SK-N-SH (cell line): ENCODE measurements at regions not wholly inside any gene's neighbourhood (a gene's known extent, or its start where the extent isn't known, plus 50 kb on each side); places are given as distances from the start of the nearest gene placed in this dataset.

Experiments
- CTCF ChIA-PET: fragments of 300-600, 350-600 bp; formaldehyde crosslinking; extraction: SDS; loops from one replicate; lab custom pipeline; 2021; lab: Yijun Ruan, JAX
- POLR2A ChIA-PET: fragments of 350-600 bp; sonication (Branson Sonifier 250); formaldehyde crosslinking; extraction: SDS; loops from one replicate; lab custom pipeline; 2020; ENCODE audit warnings: antibody characterized with exemption, inconsistent platforms; lab: Yijun Ruan, JAX
- DNase-seq: peaks from one replicate; pipeline ENCODE4 v3.0.0; 2012
- H2AFZ ChIP-seq: fragments of 200-600 bp; sonication (generic); 2 replicates; pipeline ENCODE4 v1.8.1; 2016; ENCODE audit warnings: antibody characterized with exemption, mild to moderate bottlenecking, low read depth
- H3F3A ChIP-seq: fragments of 200-600 bp; sonication (generic); replicated peaks from 2 replicates; pipeline ENCODE3; 2016; ENCODE audit warnings: antibody characterized with exemption, mild to moderate bottlenecking; ENCODE audit not compliant: insufficient read depth
- H3K27ac ChIP-seq, 2 experiments: fragments of 200-500 bp in 1 of 2; fragments of 200-600 bp in 1 of 2; sonication (Bioruptor generic) in 1 of 2; sonication (generic), shearing (Covaris generic) in 1 of 2; 2 replicates each; pipeline versions ENCODE4 v1.5.1 to v1.6.1; 2014 to 2016; ENCODE audit warnings: low read depth in 2 of 2, inconsistent platforms in 1 of 2, low read length in 1 of 2, mild to moderate bottlenecking in 1 of 2, mixed read lengths in 1 of 2
- H3K27me3 ChIP-seq: fragments of 200-600 bp; sonication (generic), shearing (Covaris generic); 2 replicates; pipeline ENCODE4 v1.6.1; 2016; ENCODE audit warnings: mixed run types; ENCODE audit not compliant: insufficient read depth
- H3K36me3 ChIP-seq, 2 experiments: fragments of 200-500 bp in 1 of 2; fragments of 200-600 bp in 1 of 2; sonication (Bioruptor generic) in 1 of 2; sonication (generic) in 1 of 2; replicated peaks in 1 of 2; 2 replicates each; pipeline versions ENCODE3 to v1.5.1; 2014 to 2016; ENCODE audit warnings: low read length in 1 of 2, mild to moderate bottlenecking in 1 of 2; ENCODE audit not compliant: insufficient read depth in 2 of 2, control insufficient read depth in 1 of 2
- H3K4me1 ChIP-seq, 2 experiments: fragments of 200-500 bp in 1 of 2; fragments of 200-600 bp in 1 of 2; sonication (Bioruptor generic) in 1 of 2; sonication (generic), shearing (Covaris generic) in 1 of 2; 2 replicates each; pipeline versions ENCODE4 v1.5.1 to v1.6.1; 2014 to 2016; ENCODE audit warnings: low read depth in 1 of 2, low read length in 1 of 2, mixed run types in 1 of 2; ENCODE audit not compliant: insufficient read depth in 2 of 2, control insufficient read depth in 1 of 2
- H3K4me2 ChIP-seq: fragments of 200-600 bp; sonication (generic), shearing (Covaris generic); 2 replicates; pipeline ENCODE4 v1.6.1; 2017; ENCODE audit warnings: mixed run types
- H3K4me3 ChIP-seq, 2 experiments: fragments of 200-500 bp in 1 of 2; fragments of 200-600 bp in 1 of 2; sonication (Bioruptor generic) in 1 of 2; sonication (generic), shearing (Covaris generic) in 1 of 2; 2 replicates each; pipeline versions ENCODE4 v1.5.1 to v1.8.1; 2014 to 2016; ENCODE audit warnings: low read depth in 2 of 2, inconsistent platforms in 1 of 2, low read length in 1 of 2, mild to moderate bottlenecking in 1 of 2, mixed read lengths in 1 of 2, moderate library complexity in 1 of 2
- H3K79me2 ChIP-seq: fragments of 200-600 bp; sonication (generic); 2 replicates; pipeline ENCODE4 v1.8.1; 2017; ENCODE audit warnings: mild to moderate bottlenecking; ENCODE audit not compliant: insufficient read depth
- H3K9ac ChIP-seq: fragments of 200-600 bp; sonication (generic); 2 replicates; pipeline ENCODE4 v1.6.1; 2017; ENCODE audit warnings: mixed run types
- H3K9me2 ChIP-seq: fragments of 200-600 bp; sonication (generic); 2 replicates; pipeline ENCODE4 v1.6.1; 2017; ENCODE audit warnings: mixed run types
- H3K9me3 ChIP-seq: fragments of 200-600 bp; sonication (generic); 2 replicates; pipeline ENCODE4 v1.6.1; 2017; ENCODE audit warnings: mixed run types, mild to moderate bottlenecking, moderate library complexity
- H4K20me1 ChIP-seq: fragments of 200-600 bp; sonication (generic); 2 replicates; pipeline ENCODE4 v1.6.1; 2017; ENCODE audit warnings: mild to moderate bottlenecking, mixed run types; ENCODE audit not compliant: insufficient read depth
- SIN3A ChIP-seq: IDR thresholded peaks from 2 replicates; pipeline ENCODE4 v1.6.1; 2012; ENCODE audit warnings: low read depth, mild to moderate bottlenecking, low read length, moderate library complexity, borderline replicate concordance
- ZBTB33 ChIP-seq: IDR thresholded peaks from 2 replicates; pipeline ENCODE4 v1.4.0; 2012; ENCODE audit warnings: low read depth, borderline replicate concordance
- WGBS: methylation state at CpG from one replicate; pipeline ENCODE4 v1.1.6; 2017; ENCODE audit warnings: low lambda C conversion rate; 5-methylcytosine and 5-hydroxymethylcytosine counted together
- TF ChIP-seq, protein P1 (sequence below): fragments of 200-600 bp; sonication (generic); IDR thresholded peaks from 2 replicates; pipeline ENCODE4 v1.6.1; 2017; ENCODE audit warnings: antibody characterized with exemption, mild to moderate bottlenecking, moderate library complexity
- TF ChIP-seq, protein P2 (sequence below): IDR thresholded peaks from 2 replicates; pipeline ENCODE4 v1.6.1; 2012; ENCODE audit warnings: mild to moderate bottlenecking, low read depth, low read length, moderate library complexity
- TF ChIP-seq, protein P3 (sequence below): IDR thresholded peaks from 2 replicates; pipeline ENCODE4; 2012

DNA sequence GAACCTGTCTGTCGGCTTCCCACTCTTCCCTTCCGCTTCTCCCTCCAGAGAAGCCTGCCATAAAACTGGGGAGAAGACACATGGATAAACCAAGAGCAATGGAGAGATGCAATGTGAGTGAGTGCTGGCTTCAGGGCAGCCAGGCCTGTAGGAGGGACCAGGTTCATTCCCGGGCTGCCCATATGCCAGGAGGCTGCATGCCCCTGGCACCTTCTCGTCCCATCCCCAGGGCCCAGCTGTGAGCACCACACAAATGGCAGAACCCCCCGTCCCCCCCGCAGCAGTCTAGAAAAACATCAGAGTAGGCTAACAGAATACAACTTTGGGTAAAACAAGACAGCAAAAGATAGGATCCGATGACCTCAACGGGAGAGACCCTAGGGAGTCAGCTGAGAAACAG, 341.3 kb upstream of the SHH start:
- ChIA-PET POLR2A (no interaction called here), CTCF (no interaction called here)
- H3K9ac ChIP-seq = no peak overlapping the region
- no peak overlapping the region for H3K4me2 ChIP-seq
- H3F3A ChIP-seq = peaks cover 7% of the 10 kb centered on the region
- H3K27ac ChIP-seq = no peak overlapping the region
- no peaks in the 10 kb centered on the region for H3K79me2 ChIP-seq
- H3K36me3 ChIP-seq = no peaks in the 10 kb centered on the region
- no peaks in the 10 kb centered on the region for H3K9me2 ChIP-seq
- H3K4me3 ChIP-seq = no peak overlapping the region
- WGBS = 8% methylated on average over 8 of the region's 8 CpGs
- H2AFZ ChIP-seq = no peak overlapping the region
- H3K9me3 ChIP-seq = no peaks in the 10 kb centered on the region
- no peaks in the 10 kb centered on the region for H4K20me1 ChIP-seq
- no peak for DNase-seq
- peaks cover 35% of the 10 kb centered on the region; the same call in 1 of the 2 replicates for H3K27me3 ChIP-seq
- H3K4me1 ChIP-seq = no peaks in the 10 kb centered on the region
- TF ChIP-seq, protein P1, sequence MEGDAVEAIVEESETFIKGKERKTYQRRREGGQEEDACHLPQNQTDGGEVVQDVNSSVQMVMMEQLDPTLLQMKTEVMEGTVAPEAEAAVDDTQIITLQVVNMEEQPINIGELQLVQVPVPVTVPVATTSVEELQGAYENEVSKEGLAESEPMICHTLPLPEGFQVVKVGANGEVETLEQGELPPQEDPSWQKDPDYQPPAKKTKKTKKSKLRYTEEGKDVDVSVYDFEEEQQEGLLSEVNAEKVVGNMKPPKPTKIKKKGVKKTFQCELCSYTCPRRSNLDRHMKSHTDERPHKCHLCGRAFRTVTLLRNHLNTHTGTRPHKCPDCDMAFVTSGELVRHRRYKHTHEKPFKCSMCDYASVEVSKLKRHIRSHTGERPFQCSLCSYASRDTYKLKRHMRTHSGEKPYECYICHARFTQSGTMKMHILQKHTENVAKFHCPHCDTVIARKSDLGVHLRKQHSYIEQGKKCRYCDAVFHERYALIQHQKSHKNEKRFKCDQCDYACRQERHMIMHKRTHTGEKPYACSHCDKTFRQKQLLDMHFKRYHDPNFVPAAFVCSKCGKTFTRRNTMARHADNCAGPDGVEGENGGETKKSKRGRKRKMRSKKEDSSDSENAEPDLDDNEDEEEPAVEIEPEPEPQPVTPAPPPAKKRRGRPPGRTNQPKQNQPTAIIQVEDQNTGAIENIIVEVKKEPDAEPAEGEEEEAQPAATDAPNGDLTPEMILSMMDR = no peak
- TF ChIP-seq, protein P2, sequence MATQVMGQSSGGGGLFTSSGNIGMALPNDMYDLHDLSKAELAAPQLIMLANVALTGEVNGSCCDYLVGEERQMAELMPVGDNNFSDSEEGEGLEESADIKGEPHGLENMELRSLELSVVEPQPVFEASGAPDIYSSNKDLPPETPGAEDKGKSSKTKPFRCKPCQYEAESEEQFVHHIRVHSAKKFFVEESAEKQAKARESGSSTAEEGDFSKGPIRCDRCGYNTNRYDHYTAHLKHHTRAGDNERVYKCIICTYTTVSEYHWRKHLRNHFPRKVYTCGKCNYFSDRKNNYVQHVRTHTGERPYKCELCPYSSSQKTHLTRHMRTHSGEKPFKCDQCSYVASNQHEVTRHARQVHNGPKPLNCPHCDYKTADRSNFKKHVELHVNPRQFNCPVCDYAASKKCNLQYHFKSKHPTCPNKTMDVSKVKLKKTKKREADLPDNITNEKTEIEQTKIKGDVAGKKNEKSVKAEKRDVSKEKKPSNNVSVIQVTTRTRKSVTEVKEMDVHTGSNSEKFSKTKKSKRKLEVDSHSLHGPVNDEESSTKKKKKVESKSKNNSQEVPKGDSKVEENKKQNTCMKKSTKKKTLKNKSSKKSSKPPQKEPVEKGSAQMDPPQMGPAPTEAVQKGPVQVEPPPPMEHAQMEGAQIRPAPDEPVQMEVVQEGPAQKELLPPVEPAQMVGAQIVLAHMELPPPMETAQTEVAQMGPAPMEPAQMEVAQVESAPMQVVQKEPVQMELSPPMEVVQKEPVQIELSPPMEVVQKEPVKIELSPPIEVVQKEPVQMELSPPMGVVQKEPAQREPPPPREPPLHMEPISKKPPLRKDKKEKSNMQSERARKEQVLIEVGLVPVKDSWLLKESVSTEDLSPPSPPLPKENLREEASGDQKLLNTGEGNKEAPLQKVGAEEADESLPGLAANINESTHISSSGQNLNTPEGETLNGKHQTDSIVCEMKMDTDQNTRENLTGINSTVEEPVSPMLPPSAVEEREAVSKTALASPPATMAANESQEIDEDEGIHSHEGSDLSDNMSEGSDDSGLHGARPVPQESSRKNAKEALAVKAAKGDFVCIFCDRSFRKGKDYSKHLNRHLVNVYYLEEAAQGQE = no peak
- no peak for TF ChIP-seq ZBTB33
- TF ChIP-seq SIN3A = no peak

GRCh38 chr7:156152390-156152789, 340.1 kb upstream of the SHH start:
- H3K4me3 ChIP-seq = no peak overlapping the region
- no peak overlapping the region for H3K27ac ChIP-seq
- POLR2A ChIA-PET = no interaction called here
- CTCF ChIA-PET = no interaction called here
- no peaks in the 10 kb centered on the region for H3K9me2 ChIP-seq
- TF ChIP-seq, protein P3, sequence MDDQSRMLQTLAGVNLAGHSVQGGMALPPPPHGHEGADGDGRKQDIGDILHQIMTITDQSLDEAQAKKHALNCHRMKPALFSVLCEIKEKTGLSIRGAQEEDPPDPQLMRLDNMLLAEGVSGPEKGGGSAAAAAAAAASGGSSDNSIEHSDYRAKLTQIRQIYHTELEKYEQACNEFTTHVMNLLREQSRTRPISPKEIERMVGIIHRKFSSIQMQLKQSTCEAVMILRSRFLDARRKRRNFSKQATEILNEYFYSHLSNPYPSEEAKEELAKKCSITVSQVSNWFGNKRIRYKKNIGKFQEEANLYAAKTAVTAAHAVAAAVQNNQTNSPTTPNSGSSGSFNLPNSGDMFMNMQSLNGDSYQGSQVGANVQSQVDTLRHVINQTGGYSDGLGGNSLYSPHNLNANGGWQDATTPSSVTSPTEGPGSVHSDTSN = no peak
- TF ChIP-seq, all 33 proteins: peak for 0
- Histone ChIP-seq H3K9ac (no peak overlapping the region), H3F3A (peaks cover 7% of the 10 kb centered on the region), H3K79me2 (no peaks in the 10 kb centered on the region), H4K20me1 (no peaks in the 10 kb centered on the region), H3K4me2 (no peak overlapping the region), H3K4me1 (no peaks in the 10 kb centered on the region), H2AFZ (no peak overlapping the region), H3K9me3 (no peaks in the 10 kb centered on the region), H3K36me3 (no peaks in the 10 kb centered on the region), H3K27me3 (peaks cover 29% of the 10 kb centered on the region)
- DNase-seq = no peak
- 1% methylated on average over 6 of the region's 6 CpGs for WGBS
